ENCODE measurements at regions not wholly inside any gene's neighbourhood (a gene's known extent, or its start where the extent isn't known, plus 50 kb on each side); places are given as distances from the start of the nearest gene placed in this dataset.
"Not testable (repeated sequence)": the region's sequence is repeated elsewhere in the genome, so short reads cannot be mapped to it uniquely, and the experiment has no call there.

DNA sequence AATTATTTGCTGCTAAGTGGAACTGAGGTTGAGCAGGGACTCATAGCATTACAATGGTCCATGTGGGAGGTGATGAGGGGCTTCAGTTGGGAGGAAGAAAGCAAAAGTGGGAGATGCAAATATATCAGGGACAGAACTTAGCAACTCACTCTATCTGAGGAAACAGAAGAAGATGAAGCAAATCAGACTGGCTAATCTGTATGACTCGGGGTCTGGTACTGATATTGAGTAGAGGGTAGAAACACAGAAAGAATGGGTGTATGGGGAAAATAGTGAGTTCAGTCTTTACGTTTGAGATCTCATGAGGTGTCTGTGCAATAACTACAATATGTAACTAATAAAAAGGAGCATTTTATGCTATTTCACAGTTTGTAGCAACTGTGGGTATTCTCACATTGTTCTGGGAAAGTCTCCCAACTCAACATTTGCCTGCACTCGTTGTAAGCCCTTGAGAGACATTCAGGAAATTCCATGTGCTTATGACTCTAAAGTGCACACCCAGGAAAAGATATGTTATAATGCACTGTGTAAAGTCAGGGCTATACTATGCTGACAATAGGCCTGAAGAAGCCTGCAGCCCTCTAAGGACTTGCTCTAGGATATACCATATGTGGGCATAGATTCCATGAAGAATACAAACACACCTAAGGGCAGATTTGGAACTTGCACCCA is 183.5 kb downstream of the SPRY2 start:
- no peak for TF ChIP-seq SUZ12 (IDR thresholded peaks at IDR 0.05; ENCODE audit: extremely low read depth, insufficient read depth, insufficient read length)
- TF ChIP-seq YY1 (IDR thresholded peaks at IDR 0.05; ENCODE audit: insufficient read depth, insufficient read length): no peak
- TF ChIP-seq ZNF274 (IDR thresholded peaks at IDR 0.05; ENCODE audit: low read depth, low read length): no peak
- H3K36me3 ChIP-seq (ENCODE audit: insufficient read depth, insufficient read length, low read length): no peaks in the 10 kb centered on the region
- DNase-seq (ENCODE audit: low read depth, low spot score): no peak

DNA sequence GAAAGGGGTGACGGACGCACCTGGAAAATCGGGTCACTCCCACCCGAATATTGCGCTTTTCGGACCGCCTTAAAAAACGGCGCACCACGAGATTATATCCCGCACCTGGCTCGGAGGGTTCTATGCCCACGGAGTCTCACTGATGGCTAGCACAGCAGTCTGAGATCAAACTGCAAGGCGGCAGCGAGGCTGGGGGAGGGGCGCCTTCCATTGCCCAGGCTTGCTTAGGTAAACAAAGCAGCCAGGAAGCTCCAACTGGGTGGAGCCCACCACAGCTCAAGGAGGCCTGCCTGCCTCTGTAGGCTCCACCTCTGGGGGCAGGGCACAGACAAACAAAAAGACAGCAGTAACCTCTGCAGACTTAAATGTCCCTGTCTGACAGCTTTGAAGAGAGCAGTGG is 188.8 kb downstream of the SPRY2 start:
- H3K36me3 ChIP-seq (ENCODE audit: insufficient read depth, insufficient read length, low read length); H3K4me1 ChIP-seq (ENCODE audit: insufficient read depth, insufficient read length); H3K9ac ChIP-seq (ENCODE audit: insufficient read length, low read depth); H3K9me3 ChIP-seq (ENCODE audit: insufficient read depth, low read length); H3K4me3 ChIP-seq (ENCODE audit: insufficient read length, low read depth); H3K27me3 ChIP-seq (ENCODE audit: insufficient read depth, insufficient read length); DNase-seq (ENCODE audit: low read depth, low spot score): not testable (repeated sequence)

More for the DNA sequence above, 183.5 kb downstream of the SPRY2 start:
- H3K9ac ChIP-seq (ENCODE audit: insufficient read length, low read depth): no peak overlapping the region
- no peaks in the 10 kb centered on the region for H3K27me3 ChIP-seq (ENCODE audit: insufficient read depth, insufficient read length)
- no peak overlapping the region for H3K4me3 ChIP-seq (ENCODE audit: insufficient read length, low read depth)
- H3K9me3 ChIP-seq (ENCODE audit: insufficient read depth, low read length): no peaks in the 10 kb centered on the region
- no peaks in the 10 kb centered on the region for H3K4me1 ChIP-seq (ENCODE audit: insufficient read depth, insufficient read length)

DNA sequence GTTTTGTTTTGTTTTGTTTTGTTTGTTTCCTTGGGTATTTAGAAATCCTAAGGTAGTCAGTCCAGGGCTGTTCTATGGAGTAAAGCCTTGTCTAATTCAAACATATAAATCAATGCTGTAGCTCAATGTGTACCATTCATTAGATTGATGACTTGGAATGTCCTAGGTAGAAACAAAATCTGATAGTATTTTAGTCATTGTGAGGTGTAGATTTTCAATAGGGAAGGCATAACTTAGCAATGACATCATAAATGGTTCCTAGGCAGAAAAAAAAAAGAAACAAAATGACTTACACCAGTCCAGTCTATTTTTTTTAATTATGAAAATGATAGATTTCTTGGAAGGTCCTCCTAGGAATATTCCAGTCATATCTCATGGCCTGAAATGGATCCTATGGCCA is 189.9 kb downstream of the SPRY2 start:
- no peak overlapping the region for H3K9ac ChIP-seq (ENCODE audit: insufficient read length, low read depth)
- H3K9me3 ChIP-seq (ENCODE audit: insufficient read depth, low read length): no peaks in the 10 kb centered on the region; the same call in 1 of the 2 replicates
- H3K4me1 ChIP-seq (ENCODE audit: insufficient read depth, insufficient read length): no peaks in the 10 kb centered on the region
- TF ChIP-seq YY1 (IDR thresholded peaks at IDR 0.05; ENCODE audit: insufficient read depth, insufficient read length) (no peak), ZNF274 (IDR thresholded peaks at IDR 0.05; ENCODE audit: low read depth, low read length) (no peak), SUZ12 (IDR thresholded peaks at IDR 0.05; ENCODE audit: extremely low read depth, insufficient read depth, insufficient read length) (no peak)
- H3K4me3 ChIP-seq (ENCODE audit: insufficient read length, low read depth): no peak overlapping the region
- no peaks in the 10 kb centered on the region for H3K36me3 ChIP-seq (ENCODE audit: insufficient read depth, insufficient read length, low read length)
- H3K27me3 ChIP-seq (ENCODE audit: insufficient read depth, insufficient read length): no peaks in the 10 kb centered on the region
- no peak for DNase-seq (ENCODE audit: low read depth, low spot score)

DNA sequence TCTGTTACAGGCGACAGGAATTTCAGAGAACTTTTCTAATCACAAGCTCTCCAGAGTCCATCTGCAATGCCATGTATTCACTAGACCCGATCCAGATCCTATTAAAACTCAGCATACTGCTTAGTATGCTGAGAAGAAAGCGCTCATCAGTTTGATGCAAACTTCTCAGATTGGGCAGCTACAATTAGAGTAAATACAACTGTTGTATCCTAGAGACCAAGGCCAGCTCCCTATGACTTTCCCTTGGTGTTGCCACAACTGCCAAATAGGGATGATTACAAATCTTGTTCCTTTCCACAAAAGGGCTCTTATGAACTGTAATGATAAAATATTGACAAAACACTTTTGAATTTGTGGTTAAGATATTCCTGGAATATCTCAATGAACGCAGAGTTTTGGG is 191.2 kb downstream of the SPRY2 start:
- no peaks in the 10 kb centered on the region; the same call in 1 of the 2 replicates for H3K9me3 ChIP-seq (ENCODE audit: insufficient read depth, low read length)
- H3K4me1 ChIP-seq (ENCODE audit: insufficient read depth, insufficient read length): no peaks in the 10 kb centered on the region
- H3K27me3 ChIP-seq (ENCODE audit: insufficient read depth, insufficient read length): no peaks in the 10 kb centered on the region
- no peak overlapping the region for H3K9ac ChIP-seq (ENCODE audit: insufficient read length, low read depth)
- no peak overlapping the region for H3K4me3 ChIP-seq (ENCODE audit: insufficient read length, low read depth)
- no peaks in the 10 kb centered on the region for H3K36me3 ChIP-seq (ENCODE audit: insufficient read depth, insufficient read length, low read length)
- no peak for TF ChIP-seq SUZ12 (IDR thresholded peaks at IDR 0.05; ENCODE audit: extremely low read depth, insufficient read depth, insufficient read length)
- no peak for TF ChIP-seq ZNF274 (IDR thresholded peaks at IDR 0.05; ENCODE audit: low read depth, low read length)
- no peak for TF ChIP-seq YY1 (IDR thresholded peaks at IDR 0.05; ENCODE audit: insufficient read depth, insufficient read length)
- DNase-seq (ENCODE audit: low read depth, low spot score): no peak

DNA sequence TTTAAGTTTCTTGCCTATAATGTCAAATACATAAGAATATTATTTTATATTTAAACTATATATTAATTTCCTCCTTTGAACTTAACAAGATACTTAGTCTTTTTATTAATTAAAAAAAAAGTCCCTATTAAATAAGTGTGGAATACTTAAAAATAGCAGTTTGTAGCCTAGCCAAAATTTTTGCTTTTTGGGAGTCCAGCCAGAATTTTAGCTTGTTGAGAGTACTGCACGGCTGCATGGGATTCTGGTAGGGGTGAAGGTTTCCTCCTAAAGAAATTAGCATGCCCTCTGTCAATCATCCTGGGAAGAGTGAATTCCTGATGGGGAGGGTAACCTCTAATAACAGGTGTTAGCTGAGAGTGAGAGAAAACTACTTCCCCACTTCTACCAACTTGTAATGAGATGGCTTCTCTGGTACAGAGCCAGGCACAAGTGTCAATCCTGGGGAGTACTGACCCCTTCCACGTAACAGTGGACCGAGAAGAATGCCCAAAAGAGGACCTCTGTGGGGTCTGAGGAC is 195.7 kb downstream of the SPRY2 start:
- no peak for DNase-seq (ENCODE audit: low read depth, low spot score)
- peaks cover 2% of the 10 kb centered on the region for H3K4me1 ChIP-seq (ENCODE audit: insufficient read depth, insufficient read length)
- no peak overlapping the region for H3K4me3 ChIP-seq (ENCODE audit: insufficient read length, low read depth)
- TF ChIP-seq YY1 (IDR thresholded peaks at IDR 0.05; ENCODE audit: insufficient read depth, insufficient read length): no peak
- no peak for TF ChIP-seq SUZ12 (IDR thresholded peaks at IDR 0.05; ENCODE audit: extremely low read depth, insufficient read depth, insufficient read length)
- no peak for TF ChIP-seq ZNF274 (IDR thresholded peaks at IDR 0.05; ENCODE audit: low read depth, low read length)
- no peak overlapping the region for H3K9ac ChIP-seq (ENCODE audit: insufficient read length, low read depth)
- no peaks in the 10 kb centered on the region for H3K36me3 ChIP-seq (ENCODE audit: insufficient read depth, insufficient read length, low read length)
- H3K9me3 ChIP-seq (ENCODE audit: insufficient read depth, low read length): no peaks in the 10 kb centered on the region; the same call in 1 of the 2 replicates
- H3K27me3 ChIP-seq (ENCODE audit: insufficient read depth, insufficient read length): no peaks in the 10 kb centered on the region

DNA sequence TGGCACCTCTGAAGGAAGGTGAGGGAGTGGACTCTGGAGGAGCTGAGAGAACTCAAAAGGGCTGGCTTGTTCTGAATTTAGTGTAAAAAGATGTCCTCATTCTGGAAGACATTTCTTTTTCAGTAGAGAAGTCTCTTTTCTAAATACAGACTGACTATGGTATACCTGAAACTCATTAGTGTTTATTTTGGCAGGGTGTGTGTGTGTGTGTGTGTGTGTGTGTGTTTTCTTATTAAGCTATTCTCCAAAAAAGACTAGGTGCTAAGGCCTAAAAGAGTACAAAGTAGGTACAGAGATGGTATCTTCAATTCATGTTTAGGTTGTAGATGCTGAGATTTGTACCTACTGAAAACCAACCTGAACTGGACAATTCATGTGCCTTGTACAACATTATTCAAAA is 196.4 kb downstream of the SPRY2 start:
- no peak overlapping the region for H3K9ac ChIP-seq (ENCODE audit: insufficient read length, low read depth)
- H3K4me3 ChIP-seq (ENCODE audit: insufficient read length, low read depth): no peak overlapping the region
- no peaks in the 10 kb centered on the region; the same call in 1 of the 2 replicates for H3K9me3 ChIP-seq (ENCODE audit: insufficient read depth, low read length)
- H3K36me3 ChIP-seq (ENCODE audit: insufficient read depth, insufficient read length, low read length): no peaks in the 10 kb centered on the region
- peaks cover 2% of the 10 kb centered on the region for H3K4me1 ChIP-seq (ENCODE audit: insufficient read depth, insufficient read length)
- no peaks in the 10 kb centered on the region for H3K27me3 ChIP-seq (ENCODE audit: insufficient read depth, insufficient read length)
- no peak for DNase-seq (ENCODE audit: low read depth, low spot score)
- no peak for TF ChIP-seq ZNF274 (IDR thresholded peaks at IDR 0.05; ENCODE audit: low read depth, low read length)
- no peak for TF ChIP-seq YY1 (IDR thresholded peaks at IDR 0.05; ENCODE audit: insufficient read depth, insufficient read length)
- no peak for TF ChIP-seq SUZ12 (IDR thresholded peaks at IDR 0.05; ENCODE audit: extremely low read depth, insufficient read depth, insufficient read length)

DNA sequence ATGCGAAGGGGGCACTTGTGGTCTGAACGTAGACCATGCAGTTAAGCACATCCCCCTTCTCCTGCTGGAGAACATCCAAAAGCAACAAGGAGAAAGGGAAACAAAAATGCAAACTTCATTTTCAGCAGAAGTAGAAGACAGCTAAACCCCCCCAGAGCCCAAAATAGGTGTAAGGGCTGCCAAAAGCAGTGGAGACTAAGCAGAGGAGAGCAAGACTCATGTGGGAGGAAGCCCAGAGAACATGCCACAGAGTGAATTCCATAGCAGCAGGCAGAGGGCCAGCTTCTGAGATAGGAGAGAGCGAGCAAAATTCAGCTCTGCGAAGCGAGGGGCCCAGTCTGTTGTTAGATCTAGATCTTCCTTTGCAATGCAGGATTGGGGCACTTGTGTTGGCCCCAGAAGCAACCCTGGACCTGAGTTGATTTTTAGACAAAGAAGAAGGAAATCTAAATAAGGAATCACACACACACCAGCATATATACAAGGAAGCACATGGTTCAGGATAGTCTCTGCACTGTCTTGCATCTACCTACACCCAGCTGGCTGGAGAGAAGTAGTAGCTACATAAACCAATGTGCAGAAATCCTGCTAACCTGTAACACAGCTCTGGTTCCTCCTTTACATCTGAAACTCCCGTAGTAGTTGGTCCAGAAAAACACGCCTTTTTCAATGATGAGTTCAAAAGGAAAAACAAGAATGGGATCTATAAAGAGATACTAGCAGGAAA is 199.6 kb downstream of the SPRY2 start:
- no peak overlapping the region for H3K4me3 ChIP-seq (ENCODE audit: insufficient read length, low read depth)
- no peaks in the 10 kb centered on the region for H3K36me3 ChIP-seq (ENCODE audit: insufficient read depth, insufficient read length, low read length)
- TF ChIP-seq ZNF274 (IDR thresholded peaks at IDR 0.05; ENCODE audit: low read depth, low read length) (no peak), YY1 (IDR thresholded peaks at IDR 0.05; ENCODE audit: insufficient read depth, insufficient read length) (no peak), SUZ12 (IDR thresholded peaks at IDR 0.05; ENCODE audit: extremely low read depth, insufficient read depth, insufficient read length) (no peak)
- no peak for DNase-seq (ENCODE audit: low read depth, low spot score)
- H3K4me1 ChIP-seq (ENCODE audit: insufficient read depth, insufficient read length): peaks cover 2% of the 10 kb centered on the region
- H3K9me3 ChIP-seq (ENCODE audit: insufficient read depth, low read length): no peaks in the 10 kb centered on the region
- H3K27me3 ChIP-seq (ENCODE audit: insufficient read depth, insufficient read length): no peaks in the 10 kb centered on the region
- no peak overlapping the region for H3K9ac ChIP-seq (ENCODE audit: insufficient read length, low read depth)
